HG03139 (cell line): ENCODE measurements at regions not wholly inside any gene's neighbourhood (a gene's known extent, or its start where the extent isn't known, plus 50 kb on each side); places are given as distances from the start of the nearest gene placed in this dataset.

ENCODE experiments used
- ATAC-seq: cut with Tn5 transposase; IDR thresholded peaks from one replicate; pipeline ENCODE4 v1.9.1; 2021; ENCODE audit not compliant: unreplicated experiment

DNA sequence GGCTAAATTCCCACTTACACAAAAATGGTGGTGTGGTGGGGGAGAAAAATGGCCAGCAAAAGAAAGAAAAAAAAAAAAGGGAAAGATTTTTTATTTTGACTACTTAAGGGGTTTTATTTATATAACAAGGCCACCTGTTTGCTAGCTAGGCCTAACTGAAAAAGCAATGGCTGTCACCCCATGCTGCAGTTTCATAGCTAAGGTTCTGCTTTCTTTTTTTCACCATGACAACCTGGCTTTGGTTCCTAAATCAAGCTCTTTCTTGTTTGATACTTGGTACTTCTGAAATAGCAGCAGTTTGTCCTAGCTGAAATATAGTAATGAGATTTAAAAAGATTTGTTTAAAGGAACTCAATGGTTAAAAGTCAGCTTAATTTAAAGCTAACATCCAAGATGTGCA is 433.2 kb upstream of the MEX3C start:
- no peak for ATAC-seq

DNA sequence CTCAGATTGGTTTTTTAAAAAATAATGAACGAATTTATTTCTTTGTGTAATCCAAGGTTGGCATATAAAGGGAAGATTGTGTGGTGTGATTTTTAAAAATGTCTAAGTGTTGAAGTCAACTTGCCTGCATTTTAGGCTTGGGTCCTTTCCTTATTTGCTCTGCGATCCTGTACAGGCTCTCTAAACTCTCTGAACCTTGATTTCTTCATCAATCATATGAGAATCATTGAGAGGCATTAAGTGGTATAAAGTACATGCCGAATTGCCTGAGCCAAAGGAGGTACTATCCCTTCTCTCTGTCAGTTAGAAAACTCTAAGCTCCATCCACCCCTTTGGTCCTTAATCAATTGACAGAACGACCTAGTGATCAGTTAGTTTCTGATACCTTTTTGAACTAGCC is 440.4 kb upstream of the MEX3C start:
- ATAC-seq = no peak

DNA sequence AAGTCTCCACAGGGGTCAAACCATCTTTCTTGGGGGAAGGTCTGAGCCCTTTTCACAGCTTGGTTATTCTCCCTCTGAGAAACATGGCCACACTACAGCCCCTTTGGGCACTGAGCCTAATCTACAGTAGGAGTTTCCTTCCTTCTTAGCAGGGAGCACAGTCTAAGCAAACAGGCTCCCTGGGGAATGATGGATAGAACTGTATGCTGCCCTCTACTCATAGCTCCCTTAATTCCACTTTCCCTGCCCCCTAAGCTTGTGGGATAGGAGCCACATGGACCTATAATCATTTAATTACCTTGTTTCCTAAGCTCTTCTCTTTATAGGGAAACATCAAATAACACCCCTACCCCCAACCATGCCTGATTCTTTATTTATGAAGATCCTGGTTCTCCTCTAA is 442.1 kb upstream of the MEX3C start:
- no peak for ATAC-seq

DNA sequence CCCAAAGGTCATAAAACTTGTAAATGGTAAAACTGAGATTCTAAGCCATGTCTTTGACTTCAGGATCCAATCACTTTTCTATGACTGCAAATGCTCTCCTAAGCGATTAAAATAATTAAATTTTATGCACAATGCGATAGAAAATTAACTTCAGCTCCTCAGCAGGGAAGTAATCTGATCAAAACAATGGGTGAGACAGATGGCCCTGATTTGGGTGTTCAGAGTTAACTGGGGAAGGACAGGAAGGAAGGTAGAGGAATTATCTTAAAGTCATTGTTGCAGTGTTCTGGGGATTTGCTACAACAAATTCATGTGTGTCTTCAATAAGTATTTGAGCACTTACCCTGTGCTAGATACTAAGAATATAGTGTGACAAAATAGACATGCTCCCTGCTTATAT is 446.0 kb upstream of the MEX3C start:
- ATAC-seq = no peak

DNA sequence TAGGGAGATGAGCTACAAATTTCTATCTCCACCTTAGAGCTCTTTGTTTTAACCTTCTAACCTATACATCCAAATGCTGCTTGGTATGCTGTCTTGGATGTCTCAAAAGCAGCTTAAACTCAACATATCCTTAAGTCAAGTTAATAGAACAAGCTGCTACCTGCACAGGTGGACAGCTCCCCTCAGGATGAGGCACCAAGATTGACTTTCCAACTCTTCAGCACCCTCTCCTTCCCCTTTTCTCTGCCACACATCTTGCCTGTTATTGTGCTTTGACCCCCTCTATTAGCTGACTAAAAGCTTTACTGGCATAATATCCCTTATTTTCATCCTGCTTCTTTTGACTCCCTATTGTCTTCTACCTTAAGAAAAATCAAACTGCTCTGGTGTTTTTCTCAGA is 448.1 kb upstream of the MEX3C start:
- no peak for ATAC-seq

DNA sequence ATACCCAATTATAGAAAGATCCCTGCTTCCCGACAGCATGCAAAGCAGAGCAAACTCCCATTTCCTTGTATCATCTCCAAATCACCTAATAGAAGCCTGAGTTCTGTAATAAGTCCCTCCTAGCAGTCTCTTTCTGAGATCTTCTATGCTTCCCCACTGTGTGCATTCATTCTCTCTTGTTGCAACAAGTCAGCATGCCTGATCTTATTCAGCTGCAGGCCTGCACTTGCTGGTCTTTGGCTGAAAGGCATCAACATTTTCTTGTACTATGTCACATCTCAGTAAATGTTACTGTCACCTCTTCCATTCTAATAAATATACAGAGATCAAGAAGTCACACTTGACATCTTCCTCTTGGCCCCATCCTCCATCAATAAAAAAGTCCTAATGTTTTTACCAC is 449.9 kb upstream of the MEX3C start:
- no peak for ATAC-seq

DNA sequence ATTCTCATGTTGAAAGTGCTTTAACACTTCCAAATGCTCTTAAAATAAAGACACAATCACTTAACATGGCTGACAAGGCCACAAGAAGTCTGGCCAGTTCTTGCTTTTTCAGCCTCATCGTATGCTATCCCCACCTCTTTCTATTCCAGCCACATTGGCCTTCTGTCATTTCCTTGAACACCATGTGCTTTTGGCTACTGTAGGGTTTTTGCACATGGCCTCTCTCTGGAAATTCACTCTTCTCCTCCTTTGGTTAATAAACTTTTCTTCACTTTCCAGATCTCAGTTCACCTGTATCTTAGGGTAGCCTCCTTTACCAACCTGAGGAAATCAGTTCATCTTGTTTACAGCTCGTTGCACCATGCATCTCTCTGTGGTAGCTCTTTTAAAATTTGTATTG is 450.5 kb upstream of the MEX3C start:
- ATAC-seq = no peak

DNA sequence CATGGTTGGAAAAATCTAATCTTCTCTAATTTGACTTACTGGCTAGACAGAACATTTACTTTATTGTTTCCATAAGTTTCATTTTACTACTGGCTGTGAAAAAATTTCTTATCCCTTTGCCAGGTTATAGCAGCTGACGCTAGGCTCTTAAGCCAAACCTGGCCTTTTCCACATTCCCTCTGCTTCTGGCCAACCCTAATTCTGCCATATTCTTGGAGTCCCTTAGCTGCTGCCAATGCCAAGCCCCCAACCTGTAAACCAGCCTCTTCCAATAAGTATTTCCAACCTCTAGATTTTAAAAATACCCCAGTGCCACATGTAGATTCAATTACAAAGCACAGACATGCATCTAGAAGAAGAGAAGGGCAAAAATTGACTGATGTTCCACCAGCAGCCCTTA is 452.3 kb upstream of the MEX3C start:
- ATAC-seq = no peak

DNA sequence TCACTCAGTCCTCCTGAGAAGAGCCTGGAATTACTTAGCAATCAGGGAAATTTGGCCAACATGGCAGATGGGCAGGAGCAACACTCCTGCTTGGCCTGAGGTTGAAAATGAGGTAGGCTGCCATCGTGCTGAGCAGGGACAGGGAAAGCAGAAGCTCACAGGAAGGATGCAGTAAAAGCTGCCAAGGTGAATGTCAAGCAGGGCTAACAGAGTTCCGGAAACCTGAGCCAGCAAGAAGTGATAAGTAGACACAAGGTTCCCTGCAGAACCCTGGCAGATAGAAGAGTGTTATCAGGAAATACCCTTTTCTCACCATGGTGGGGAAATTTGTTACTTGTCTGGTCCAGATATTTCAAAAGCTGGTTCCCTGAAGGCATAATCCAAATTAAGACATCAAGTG is 454.3 kb upstream of the MEX3C start:
- ATAC-seq = no peak

DNA sequence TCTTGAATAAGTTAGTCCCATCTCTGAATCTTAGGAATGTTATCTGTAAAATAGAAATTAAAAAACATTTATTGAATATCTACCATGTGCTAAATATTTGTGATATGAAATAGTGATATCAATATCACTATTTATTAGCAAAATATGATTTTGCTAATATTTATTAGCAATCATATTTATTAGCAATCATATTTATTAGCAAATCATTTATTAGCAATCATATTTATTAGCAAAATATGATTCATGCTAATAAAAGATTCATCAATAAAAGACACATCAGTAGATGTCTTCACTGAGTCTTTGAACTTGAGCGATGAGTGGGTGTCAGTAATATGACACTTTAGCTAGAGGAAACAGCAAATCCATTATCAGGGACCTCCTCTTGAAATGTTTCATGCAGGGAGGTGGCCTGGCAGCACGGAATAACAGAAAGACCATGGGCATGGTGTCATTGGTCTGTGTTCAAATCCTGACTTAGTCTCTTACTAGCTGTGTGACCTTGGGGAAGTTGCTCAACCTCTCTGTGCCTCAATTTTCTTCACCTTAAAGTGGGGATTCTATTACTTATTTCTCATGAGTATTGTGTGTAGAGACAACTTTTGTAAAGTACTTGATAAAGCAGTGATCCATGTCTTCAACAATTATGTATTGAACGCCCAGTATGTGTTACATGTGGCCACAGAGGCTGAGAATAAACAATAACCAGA is 456.2 kb upstream of the MEX3C start:
- no peak for ATAC-seq

DNA sequence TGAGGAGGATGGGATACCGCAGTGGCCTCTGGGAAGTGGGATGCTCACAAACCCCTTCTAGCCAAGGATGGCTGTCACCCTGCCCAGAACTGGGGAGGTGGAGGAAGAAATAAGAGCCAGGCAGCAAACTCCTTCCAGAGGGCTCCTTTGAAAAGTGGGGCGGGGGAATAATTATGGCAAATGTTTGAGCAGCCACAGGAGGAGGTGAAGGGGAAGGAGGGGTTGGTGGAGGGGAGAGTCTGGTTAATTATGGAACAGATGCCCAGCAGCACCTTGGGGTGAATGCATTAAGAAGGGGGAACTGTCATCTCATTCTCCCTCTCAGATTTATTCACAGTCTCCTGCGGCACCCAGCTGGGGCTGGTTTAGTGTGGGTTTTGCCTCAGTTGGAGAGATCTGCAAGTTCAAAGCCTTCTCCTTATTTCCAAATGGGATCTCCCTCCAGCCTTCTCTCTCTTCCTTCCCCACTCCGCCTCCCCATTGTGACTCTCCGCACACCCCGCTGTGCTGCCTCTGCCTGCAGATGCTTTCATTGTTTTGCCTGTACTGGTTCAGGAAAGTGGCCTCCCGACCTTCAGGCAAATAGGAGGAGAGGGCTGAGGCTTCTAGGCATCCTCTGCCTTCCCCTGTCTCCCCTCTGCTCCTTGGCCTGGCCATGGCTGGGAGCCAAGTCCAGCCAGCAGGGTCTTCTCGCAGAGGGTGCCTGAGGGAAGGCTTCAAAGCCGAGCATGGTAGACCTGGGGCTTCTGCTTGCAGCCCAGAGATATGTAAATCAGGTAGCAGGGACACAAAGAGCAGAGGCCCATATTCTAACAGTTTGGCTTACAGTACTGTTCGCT is 457.2 kb upstream of the MEX3C start:
- ATAC-seq = peak; percentile 59

DNA sequence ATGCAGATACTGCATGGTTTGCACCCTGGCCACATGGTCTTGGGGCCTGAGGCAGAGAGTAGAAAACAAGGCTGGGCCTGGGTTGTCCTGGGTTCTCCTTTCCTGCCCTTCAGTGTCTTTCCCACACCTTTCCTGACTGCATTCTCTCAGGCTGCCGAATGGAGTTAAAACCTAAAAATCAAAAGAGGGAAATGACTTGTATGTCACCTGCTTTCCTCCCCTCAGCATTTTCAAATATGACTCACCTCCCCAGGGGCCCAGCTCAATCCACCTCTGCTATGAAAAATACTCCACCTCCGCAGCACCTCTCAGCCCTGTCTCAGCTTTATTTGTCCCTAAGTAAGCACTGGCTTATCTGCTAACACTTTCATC is 457.8 kb upstream of the MEX3C start:
- peak; percentile 62 for ATAC-seq

DNA sequence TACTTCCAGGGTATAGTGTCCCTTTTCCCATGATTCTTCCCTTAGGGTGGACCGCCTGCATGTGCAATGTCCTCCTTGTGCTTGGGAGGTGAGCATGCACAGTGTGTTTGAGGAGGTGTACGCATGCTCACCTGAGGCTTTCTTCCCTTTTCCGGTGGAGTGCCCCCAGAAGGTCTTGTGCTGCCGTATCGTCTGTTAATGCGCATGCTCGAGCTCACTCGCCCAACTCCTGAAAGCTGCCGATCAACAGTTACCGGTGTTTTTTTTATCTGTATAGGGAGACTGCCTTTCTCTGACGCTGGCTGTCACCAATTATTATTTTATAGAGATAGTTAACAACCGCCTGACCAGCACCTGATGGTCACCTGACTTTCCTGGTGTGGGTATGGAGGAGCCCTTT is 458.8 kb upstream of the MEX3C start:
- ATAC-seq = no peak

DNA sequence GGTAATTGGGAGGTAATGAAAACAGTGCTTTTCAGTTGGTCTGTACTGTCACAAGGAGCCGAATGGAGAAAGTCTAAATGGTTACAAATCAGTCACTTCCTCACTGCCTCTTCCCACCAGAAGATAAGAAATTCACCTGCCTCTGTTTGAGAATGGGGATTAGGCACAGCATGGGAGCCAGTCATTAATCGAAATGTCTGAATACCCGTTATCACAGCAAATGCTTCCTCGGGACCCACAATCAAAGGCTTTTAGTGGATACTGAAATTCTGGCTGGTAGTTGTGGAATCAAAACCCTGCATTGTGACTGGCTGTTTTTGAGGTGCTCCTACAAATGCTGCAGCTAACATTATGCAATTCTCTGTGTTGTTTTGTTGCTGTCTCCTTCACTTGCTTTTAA is 461.0 kb upstream of the MEX3C start:
- ATAC-seq = no peak

DNA sequence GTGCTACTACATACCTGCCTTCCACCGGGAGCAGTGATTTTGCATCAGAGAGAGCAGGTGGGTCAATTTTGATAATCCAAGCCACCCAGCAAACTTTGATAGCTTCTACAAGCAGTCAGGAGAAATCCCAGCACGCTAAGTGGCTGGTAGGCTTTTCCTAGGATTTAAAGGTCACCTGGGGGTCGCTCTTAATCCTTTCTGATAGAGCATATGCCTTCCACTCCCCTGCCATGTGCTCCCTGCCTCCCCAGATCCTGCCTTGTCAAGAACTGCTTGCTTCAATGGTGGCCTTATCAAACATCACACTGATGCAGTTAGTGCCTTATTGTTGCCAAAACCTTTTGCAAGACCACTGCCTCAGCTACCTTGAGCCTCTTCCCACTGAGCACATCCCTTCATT is 462.3 kb upstream of the MEX3C start:
- no peak for ATAC-seq

DNA sequence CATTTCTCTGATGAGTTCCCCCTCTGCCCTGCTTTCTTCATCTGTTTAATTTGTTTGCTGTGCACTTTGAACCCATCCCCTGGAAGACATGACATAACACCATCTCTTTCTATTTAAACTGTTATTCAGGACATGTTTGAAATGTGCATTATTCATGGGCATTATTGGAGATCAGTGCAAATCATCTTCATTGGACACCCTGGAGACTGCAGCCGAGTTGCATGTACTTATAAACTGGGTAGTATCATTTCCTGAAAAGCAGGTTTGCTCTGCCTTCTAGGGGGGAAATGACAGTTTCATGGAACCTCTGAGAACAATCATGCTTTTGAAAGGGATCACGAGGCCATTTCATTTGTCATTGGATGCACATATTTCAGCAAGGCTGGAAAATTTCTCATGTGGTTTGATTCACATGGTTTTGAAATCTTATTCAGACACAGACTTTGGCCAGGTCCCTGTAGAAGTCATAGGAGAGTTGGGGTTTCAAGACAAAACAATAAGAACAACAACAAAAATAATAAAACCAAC is 462.8 kb upstream of the MEX3C start:
- no peak for ATAC-seq

DNA sequence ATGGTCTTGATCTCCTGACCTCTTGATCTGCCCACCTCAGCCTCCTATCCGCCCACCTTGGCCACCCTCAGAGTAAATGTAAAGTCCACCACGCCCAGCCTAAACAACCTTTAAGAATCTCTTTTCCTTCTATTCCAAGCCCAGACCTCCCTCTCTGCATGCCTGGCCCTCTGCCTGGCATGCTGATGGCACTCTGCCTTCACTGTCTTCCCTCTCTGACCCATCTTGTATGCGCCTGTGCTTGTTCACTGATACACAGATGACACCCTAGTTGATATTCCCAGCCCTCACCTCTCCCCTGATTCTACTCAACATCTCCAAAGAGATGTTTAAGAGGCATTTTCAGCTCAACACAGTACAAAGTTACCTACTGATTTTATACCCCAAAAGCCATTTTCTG is 466.8 kb upstream of the MEX3C start:
- ATAC-seq = no peak

DNA sequence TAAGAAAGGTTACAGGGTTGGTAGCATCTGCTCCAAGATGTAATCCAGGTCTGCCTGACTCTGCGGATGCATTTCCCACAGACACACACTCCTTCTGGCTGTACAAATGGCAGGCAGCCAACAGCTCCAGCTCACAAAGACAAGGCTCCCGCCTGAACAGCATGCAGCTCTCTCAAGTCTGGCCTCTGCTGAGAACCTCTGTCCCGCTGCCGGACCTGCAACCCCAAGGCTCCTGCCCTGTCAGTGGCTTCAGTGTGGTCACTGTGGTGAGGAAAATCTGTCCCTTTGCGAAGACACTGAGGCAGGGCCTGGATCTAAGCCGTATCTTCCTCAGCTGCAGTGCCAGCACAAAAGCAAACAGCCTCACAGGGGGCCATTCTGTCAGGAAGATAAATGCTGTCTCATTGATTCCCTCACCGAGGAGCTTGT is 469.3 kb upstream of the MEX3C start:
- ATAC-seq = no peak

DNA sequence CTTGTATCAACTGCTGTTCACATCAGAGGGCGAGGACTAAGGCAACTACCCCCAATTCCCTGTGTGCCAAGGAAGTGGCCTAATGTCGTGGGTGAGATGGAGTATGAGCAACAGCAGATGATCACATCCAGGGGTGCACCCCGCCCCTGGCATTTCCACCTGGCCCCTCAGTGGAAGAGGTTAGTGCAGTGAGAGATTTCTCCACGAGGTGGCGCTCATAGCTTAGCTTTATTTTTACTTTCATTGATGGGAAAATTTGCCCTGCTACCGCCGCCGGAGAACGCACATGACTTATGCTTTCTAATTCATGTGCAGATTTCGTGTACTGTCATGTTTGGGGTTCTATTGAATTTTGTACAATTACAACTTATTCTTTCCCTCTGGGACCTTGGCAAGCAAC is 470.6 kb upstream of the MEX3C start:
- ATAC-seq = no peak

DNA sequence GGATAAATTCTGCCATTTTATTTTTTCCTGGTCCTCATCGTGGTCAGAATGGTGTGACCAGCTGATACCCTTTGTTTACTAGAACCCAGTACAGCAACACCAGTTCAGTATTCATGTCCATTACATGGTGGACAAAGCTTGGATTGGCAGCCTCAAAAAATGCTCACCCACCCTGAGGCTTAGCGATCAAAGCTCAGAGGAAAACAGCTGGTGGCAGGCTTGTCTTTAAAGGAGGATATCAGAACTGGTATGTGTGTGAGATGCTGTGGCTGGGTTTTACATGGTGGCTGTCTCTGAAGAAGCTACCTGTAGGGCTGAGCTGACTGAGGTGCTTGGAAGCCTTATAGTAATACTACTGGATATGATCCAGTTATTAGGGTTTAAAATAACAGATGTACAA is 471.1 kb upstream of the MEX3C start:
- no peak for ATAC-seq

DNA sequence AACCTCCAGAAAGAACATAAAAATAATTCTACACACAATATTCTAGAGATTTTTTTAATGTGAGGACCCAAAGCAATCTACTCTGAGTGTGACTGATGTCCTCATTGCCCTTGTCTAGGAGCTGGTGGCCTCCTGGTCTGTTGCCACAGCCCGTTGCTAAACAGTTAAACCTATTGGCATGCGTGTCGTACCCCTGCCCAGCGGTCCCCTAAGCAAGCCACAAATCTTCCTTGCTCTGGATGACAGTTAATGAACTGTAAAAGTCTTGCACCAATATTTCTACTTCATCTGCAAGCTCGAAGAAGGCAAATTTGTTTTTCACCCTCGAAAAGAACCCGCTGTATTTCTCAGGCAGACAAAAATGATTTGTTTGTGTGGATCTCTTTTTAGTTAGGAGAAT is 489.1 kb upstream of the MEX3C start:
- no peak for ATAC-seq

DNA sequence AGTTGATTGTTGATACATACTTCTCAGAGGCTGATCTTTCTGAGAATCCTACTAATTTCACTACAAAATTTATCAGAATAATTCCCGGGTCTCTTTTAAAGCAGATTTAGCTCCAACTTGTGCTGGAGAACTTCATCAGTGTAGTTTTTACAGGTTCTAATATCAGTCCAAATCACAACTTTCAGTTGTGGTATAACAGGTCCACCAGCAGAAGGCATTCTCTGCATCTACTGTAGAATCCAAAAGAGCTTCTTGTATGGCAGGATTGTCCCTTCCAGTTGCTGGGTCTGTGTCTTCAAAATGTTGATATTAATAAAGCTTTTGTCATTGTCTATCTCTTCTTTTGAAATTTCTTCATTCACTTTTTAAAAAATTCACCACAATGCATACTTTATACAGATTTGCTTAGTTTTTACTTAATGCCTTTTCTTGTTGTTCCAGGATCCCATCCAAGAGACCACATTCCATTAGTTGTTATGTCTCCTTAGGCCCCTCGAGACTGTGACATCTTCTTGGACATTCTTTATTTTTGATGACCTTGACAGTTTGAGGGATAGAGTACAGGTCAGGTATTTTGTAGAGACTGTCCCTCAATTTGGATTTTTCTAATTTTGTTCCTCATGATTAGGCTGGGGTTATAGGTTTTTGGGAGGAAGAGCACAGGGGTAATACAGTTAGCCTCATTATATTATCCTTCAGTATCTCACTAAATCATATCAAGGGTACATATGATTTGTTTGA is 490.5 kb upstream of the MEX3C start:
- no peak for ATAC-seq
